HFF-Myc (cell line): ENCODE measurements at regions not wholly inside any gene's neighbourhood (a gene's known extent, or its start where the extent isn't known, plus 50 kb on each side); places are given as distances from the start of the nearest gene placed in this dataset.
"Not testable (repeated sequence)": the region's sequence is repeated elsewhere in the genome, so short reads cannot be mapped to it uniquely, and the experiment has no call there.

ENCODE experiments used
- DNase-seq: peaks from one replicate; pipeline ENCODE4 v3.0.0-alpha.2; 2011; ENCODE audit warnings: low read depth; ENCODE audit errors: extremely low read depth
- H3K4me3 ChIP-seq: replicated peaks from 2 replicates; pipeline ENCODE4 v1.5.1; 2011; ENCODE audit warnings: low read depth, mild to moderate bottlenecking, control low read depth, low read length
- TF ChIP-seq, protein P1 (sequence below): IDR thresholded peaks from 2 replicates; pipeline ENCODE4 v1.5.1; 2012; ENCODE audit warnings: mild to moderate bottlenecking, low read depth, low read length, control low read depth; ENCODE audit errors: missing control alignments

DNA sequence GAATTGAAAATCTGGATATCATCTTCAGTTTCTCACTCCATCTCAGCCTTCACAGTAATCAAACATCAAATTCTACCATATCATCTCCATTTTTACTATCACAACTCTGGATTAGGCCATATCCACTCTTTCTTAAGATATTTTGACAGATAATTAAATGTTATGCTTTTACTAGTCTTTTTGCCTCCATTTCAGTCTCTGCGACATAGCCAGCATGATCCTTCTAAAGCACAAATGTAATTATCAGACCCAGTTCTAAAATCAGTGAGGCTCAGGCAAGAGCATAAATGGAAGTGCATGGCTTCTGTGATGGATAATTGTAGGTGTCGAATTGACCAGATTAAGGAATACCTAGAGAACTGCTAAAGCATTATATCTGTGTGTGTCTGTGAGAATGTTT, 307.7 kb downstream of the PCDH20 start:
- H3K4me3 ChIP-seq: no peak overlapping the region
- DNase-seq: no peak
- TF ChIP-seq, protein P1, sequence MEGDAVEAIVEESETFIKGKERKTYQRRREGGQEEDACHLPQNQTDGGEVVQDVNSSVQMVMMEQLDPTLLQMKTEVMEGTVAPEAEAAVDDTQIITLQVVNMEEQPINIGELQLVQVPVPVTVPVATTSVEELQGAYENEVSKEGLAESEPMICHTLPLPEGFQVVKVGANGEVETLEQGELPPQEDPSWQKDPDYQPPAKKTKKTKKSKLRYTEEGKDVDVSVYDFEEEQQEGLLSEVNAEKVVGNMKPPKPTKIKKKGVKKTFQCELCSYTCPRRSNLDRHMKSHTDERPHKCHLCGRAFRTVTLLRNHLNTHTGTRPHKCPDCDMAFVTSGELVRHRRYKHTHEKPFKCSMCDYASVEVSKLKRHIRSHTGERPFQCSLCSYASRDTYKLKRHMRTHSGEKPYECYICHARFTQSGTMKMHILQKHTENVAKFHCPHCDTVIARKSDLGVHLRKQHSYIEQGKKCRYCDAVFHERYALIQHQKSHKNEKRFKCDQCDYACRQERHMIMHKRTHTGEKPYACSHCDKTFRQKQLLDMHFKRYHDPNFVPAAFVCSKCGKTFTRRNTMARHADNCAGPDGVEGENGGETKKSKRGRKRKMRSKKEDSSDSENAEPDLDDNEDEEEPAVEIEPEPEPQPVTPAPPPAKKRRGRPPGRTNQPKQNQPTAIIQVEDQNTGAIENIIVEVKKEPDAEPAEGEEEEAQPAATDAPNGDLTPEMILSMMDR: no peak

DNA sequence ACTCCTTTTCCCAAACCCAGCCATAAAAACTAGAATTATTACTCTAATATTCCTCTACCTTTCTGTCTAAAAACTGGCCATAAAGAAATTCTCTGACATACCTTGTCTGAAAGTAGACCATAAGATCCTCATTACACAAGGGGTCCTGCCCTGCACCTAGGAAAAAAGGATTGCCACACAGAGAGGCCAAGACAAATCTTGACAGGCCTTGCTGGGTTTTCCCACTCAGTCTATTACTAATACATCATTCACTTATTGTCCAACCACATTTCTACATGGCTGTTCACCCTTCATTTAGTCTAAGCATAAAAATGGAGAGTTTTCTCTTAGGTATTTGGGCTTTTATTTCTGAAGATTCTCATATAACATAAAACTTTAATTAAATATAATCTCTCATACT, 319.8 kb downstream of the PCDH20 start:
- DNase-seq: no peak
- TF ChIP-seq, protein P1: no peak
- no peak overlapping the region for H3K4me3 ChIP-seq

DNA sequence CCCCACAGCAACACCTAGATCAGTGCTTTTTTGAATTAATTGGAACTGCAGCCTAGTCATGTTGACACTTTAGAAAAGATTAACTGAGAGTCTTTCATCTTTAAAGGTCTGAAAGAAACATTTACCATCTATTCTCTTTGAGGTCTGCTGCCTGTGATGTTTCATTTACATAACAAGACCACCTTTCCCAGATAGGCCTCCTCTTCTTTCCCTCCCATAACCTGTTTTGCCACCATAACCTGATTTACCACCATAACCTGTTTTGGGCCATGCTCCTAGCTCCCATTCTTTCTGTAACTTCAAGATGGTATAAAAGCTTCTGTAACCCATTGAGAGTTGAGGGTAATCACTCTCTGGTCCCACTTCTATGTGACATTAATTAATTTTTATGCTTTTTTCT, 320.8 kb downstream of the PCDH20 start:
- TF ChIP-seq, protein P1: no peak
- no peak for DNase-seq
- no peak overlapping the region for H3K4me3 ChIP-seq

DNA sequence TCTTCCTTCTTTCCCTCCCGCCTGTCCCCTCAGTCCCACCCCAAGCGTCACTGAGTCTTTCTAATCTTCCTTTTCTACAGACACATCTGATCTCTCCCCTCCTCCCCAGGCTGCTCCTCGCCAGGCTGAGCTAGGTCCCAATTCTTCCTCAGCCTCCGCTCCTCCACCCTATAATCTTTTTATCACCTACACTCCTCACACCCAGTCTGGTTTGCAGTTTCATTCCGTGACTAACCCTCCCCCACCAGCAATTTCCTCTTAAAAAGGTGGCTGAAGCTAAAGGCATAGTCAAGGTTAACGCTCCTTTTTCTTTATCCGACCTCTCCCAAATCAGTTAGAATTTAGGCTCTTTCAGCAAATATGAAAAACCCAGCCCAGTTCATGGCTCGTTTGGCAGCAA, 325.8 kb downstream of the PCDH20 start:
- not testable (repeated sequence) for DNase-seq, H3K4me3 ChIP-seq

DNA sequence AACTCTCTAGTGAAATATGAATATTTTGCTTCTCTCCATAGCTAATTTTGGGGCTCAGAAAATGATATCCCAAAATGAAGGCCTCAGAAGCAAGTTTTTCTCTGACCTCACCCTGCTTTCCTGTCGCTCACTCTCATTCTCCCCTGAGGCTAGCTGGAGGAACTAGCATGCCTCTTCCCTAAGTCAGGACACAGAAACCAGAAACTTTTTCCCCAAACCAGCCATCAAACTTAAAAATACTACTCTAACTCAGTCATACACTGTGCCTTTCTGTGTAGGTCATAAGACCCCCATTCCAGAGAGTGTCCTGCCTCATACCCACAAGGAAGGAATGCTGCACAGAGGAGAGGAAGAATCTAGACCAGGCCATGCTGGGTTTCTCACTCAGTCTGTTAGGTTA, 329.6 kb downstream of the PCDH20 start:
- H3K4me3 ChIP-seq: no peak overlapping the region
- TF ChIP-seq, protein P1: no peak
- no peak for DNase-seq

DNA sequence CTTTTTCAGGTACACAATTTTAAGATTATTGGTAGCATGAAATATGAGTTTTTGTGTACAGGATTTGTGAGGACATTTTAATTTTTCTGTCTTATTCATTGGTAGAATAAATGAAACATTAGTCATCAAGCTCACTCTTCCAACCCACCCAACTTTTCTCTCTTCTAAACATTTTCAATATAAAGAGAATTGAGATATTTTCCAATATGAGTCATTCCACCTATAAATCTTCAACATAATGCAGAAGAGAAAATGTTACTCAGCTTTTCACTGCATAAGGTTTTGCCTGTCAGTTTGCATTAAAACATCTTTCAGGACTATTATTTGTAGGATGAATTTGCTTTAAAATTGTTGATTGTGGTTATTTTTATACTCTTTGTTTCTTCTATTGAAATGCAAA, 330.7 kb downstream of the PCDH20 start:
- H3K4me3 ChIP-seq: no peak overlapping the region
- TF ChIP-seq, protein P1: no peak
- DNase-seq: no peak

DNA sequence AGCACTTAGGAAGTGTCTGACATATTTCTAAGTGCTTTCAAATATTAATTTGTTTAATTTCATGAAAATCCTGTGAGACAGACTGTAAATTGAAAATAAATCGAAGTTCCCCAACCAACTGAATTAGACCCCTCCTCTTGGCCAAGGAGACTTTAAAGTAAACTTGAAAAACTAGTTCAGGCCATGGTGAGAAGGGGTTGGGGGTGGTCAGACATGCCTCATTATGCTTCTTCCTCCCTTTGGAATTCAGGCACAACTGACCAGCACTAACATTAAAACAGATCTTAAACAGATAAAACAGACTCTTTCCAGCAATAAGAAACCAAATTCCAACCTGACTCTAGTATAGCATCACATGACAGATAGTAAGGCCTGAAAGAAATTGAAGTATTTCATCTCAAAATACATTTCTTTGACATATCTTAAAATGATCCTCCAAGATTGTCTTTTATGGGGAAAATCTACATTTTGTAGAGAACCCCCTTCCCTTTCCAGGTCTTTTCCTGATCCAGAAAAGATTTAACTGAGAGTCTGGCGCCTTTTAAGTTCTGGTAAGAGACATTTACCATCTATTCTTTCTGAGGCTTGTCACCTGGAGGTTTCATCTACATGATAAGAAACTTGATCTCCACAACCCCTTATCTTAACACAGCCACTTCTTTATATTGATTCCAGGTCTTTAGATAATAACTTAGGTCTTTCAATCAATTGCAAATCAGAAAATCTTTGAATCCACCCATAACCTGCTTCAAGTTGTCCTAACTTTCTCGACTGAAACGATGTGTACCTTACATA, 336.5 kb downstream of the PCDH20 start:
- DNase-seq: no peak
- TF ChIP-seq, protein P1: no peak
- no peak overlapping the region for H3K4me3 ChIP-seq
